Karpas-422 (cell line): ENCODE measurements at regions not wholly inside any gene's neighbourhood (a gene's known extent, or its start where the extent isn't known, plus 50 kb on each side); places are given as distances from the start of the nearest gene placed in this dataset.
"Not testable (repeated sequence)": the region's sequence is repeated elsewhere in the genome, so short reads cannot be mapped to it uniquely, and the experiment has no call there.

Experiments
- DNase-seq: peaks from one replicate; pipeline ENCODE4 v3.0.0-alpha.2; 2015
- H2AFZ ChIP-seq: fragments of 200-600 bp; sonication (generic); 2 replicates; pipeline ENCODE4 v1.6.1; 2014; ENCODE audit warnings: antibody characterized with exemption, low read length, mixed read lengths
- H3K27ac ChIP-seq: fragments of 200-600 bp; sonication (generic); 2 replicates; pipeline ENCODE4 v1.5.1; 2014; ENCODE audit warnings: mild to moderate bottlenecking, low read length, moderate library complexity
- H3K27me3 ChIP-seq: fragments of 200-600 bp; sonication (generic); 2 replicates; pipeline ENCODE4 v1.6.1; 2014; ENCODE audit warnings: low read length, mixed read lengths
- H3K36me3 ChIP-seq: fragments of 200-600 bp; sonication (generic); 2 replicates; pipeline ENCODE4 v1.6.1; 2014; ENCODE audit warnings: low read length, mixed read lengths; ENCODE audit not compliant: insufficient read depth
- H3K4me1 ChIP-seq: fragments of 200-600 bp; sonication (generic); 2 replicates; pipeline ENCODE4 v1.6.1; 2014; ENCODE audit warnings: mild to moderate bottlenecking, low read length, mixed read lengths
- H3K4me2 ChIP-seq: fragments of 200-600 bp; sonication (generic); 2 replicates; pipeline ENCODE4 v1.6.1; 2014; ENCODE audit warnings: low read length, low read depth, mild to moderate bottlenecking; ENCODE audit not compliant: poor library complexity, severe bottlenecking
- H3K4me3 ChIP-seq: fragments of 200-600 bp; sonication (generic); 2 replicates; pipeline ENCODE4 v1.5.1; 2014; ENCODE audit warnings: mild to moderate bottlenecking, antibody characterized with exemption, low read length, mixed read lengths
- H3K79me2 ChIP-seq: fragments of 200-600 bp; sonication (generic); 2 replicates; pipeline ENCODE4 v1.6.1; 2014; ENCODE audit warnings: mild to moderate bottlenecking, low read length, mixed read lengths
- H3K9ac ChIP-seq: fragments of 200-600 bp; sonication (generic); 2 replicates; pipeline ENCODE4 v1.6.0; 2014; ENCODE audit warnings: low read length
- H3K9me2 ChIP-seq: fragments of 200-600 bp; sonication (generic), shearing (Covaris generic); replicated peaks from 2 replicates; pipeline ENCODE4 v1.6.0; 2014; ENCODE audit warnings: mild to moderate bottlenecking, low read length, moderate library complexity; ENCODE audit not compliant: insufficient read depth
- H3K9me3 ChIP-seq: fragments of 300-700, 200-600 bp; sonication (generic); 2 replicates; pipeline ENCODE4 v1.6.1; 2014; ENCODE audit warnings: low read length, mixed read lengths
- H4K20me1 ChIP-seq: fragments of 200-600 bp; sonication (generic); 2 replicates; pipeline ENCODE4 v1.6.1; 2014; ENCODE audit warnings: mild to moderate bottlenecking, antibody characterized with exemption, low read length, low read depth; ENCODE audit not compliant: insufficient read depth

GRCh38 chr14:43784432-43784831, 722.7 kb downstream of the FSCB start:
- not testable (repeated sequence) for H3K4me1 ChIP-seq, H3K4me2 ChIP-seq

DNA sequence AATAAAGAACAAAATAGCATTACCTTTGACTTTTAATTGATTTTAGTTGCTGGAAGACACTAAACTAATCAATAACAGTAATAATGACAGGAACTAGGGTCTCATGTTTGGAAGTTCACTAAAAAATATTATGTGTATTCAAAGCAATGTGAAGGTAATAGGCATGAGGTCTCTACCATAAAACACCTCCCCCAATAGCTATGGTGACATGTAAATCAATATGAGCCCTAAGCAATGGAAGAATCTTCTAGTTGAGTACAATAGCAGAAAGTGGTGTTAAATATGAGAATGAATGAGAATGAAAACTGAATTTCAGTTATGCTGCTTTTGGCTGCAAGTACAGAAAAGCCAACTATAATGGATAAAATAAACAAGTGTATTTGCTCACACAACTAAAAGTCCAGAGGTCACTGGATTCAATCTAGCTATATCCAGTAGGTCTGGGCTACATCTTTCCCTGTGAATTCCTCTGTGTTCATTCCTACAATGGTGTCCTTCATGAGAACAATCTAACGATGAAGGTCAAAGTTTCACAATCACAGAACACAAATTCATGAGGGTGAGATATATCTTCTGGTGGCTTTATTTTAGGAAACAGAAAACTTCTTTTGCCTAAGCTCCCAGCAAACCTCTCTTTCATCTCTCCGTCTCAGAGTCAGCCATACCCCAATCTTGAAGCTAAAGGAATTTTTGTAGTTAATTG, 728.0 kb downstream of the FSCB start:
- peak overlapping the region; percentile 45 for H2AFZ ChIP-seq
- H3K4me1 ChIP-seq, result no peaks in the 10 kb centered on the region
- H3K9ac ChIP-seq, result no peak overlapping the region
- H3K36me3 ChIP-seq, result no peaks in the 10 kb centered on the region
- H3K4me2 ChIP-seq, result no peak overlapping the region
- no peaks in the 10 kb centered on the region for H4K20me1 ChIP-seq
- no peak overlapping the region for H3K4me3 ChIP-seq
- H3K27ac ChIP-seq, result no peak overlapping the region
- H3K27me3 ChIP-seq, result no peaks in the 10 kb centered on the region
- peaks cover 5% of the 10 kb centered on the region; the same call in 1 of the 2 replicates for H3K9me3 ChIP-seq
- H3K79me2 ChIP-seq, result no peaks in the 10 kb centered on the region
- DNase-seq, result no peak
- H3K9me2 ChIP-seq, result no peaks in the 10 kb centered on the region

More at GRCh38 chr14:43784432-43784831, 722.7 kb downstream of the FSCB start:
- not testable (repeated sequence) for DNase-seq, H3K79me2 ChIP-seq, H3K9me2 ChIP-seq, H3K4me3 ChIP-seq, H3K9ac ChIP-seq, H3K27ac ChIP-seq, H3K9me3 ChIP-seq, H3K27me3 ChIP-seq, H4K20me1 ChIP-seq, H2AFZ ChIP-seq, H3K36me3 ChIP-seq

- Histone ChIP-seq H2AFZ (peak overlapping the region; percentile 45), H3K36me3 (no peaks in the 10 kb centered on the region), H3K27me3 (no peaks in the 10 kb centered on the region), H3K27ac (no peak overlapping the region), H3K9me2 (no peaks in the 10 kb centered on the region), H3K4me2 (no peak overlapping the region), H3K4me1 (no peaks in the 10 kb centered on the region), H3K4me3 (no peak overlapping the region), H3K9ac (no peak overlapping the region), H4K20me1 (no peaks in the 10 kb centered on the region), H3K9me3 (peaks cover 6% of the 10 kb centered on the region; the same call in 1 of the 2 replicates), H3K79me2 (no peaks in the 10 kb centered on the region)
- DNase-seq, result no peak
These were observed 728.5 kb downstream of the FSCB start for GRCh38 chr14:43778570-43778936.

DNA sequence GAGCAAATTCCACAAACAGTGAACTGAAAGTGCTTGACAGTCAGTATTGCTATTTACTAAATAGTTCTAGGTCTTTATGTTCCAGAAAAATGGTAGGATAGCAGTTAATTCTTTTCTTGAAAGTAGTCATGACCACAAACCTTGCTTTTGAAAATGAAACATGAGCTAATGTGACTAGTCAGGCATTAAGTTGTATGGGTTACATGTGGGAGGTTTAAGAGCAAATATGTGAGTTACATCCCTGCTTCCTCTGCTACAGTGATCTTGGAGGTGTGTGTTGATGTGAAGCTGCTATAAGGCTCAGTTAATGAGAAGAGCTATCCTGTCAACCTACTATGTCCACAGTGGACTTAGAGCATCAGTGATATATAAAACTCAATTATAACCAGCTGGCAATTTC, 741.6 kb downstream of the FSCB start:
- Histone ChIP-seq H3K27ac (no peak overlapping the region), H2AFZ (peak overlapping the region; percentile 59), H3K4me3 (no peak overlapping the region)

DNA sequence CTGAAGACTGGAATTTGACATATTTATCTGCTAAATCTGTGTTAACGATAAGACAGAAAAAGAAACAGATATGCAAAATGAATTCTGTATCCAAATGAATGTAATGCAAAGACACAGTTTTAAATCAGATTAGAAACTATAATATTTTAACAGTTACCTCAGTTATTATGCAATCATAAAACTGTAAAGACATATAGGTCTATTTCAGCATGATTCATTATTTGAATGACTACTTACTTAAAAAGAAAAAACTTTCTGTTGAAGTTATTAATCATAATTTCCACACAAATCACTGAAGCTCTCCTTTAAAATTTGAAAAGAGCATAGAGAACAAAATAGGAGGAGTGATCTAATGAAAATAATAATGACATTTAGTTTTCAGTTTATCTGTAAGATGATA, 742.6 kb downstream of the FSCB start:
- no peak overlapping the region for H3K4me3 ChIP-seq
- H3K9me2 ChIP-seq, result no peaks in the 10 kb centered on the region
- H2AFZ ChIP-seq, result peak overlapping the region; percentile 11; the same call in 1 of the 2 replicates
- no peaks in the 10 kb centered on the region for H4K20me1 ChIP-seq
- DNase-seq, result no peak
- H3K4me1 ChIP-seq, result peaks cover 5% of the 10 kb centered on the region
- H3K79me2 ChIP-seq, result no peaks in the 10 kb centered on the region
- peaks cover 13% of the 10 kb centered on the region for H3K9me3 ChIP-seq
- H3K4me2 ChIP-seq, result no peak overlapping the region
- H3K36me3 ChIP-seq, result no peaks in the 10 kb centered on the region
- H3K9ac ChIP-seq, result no peak overlapping the region
- no peaks in the 10 kb centered on the region for H3K27me3 ChIP-seq
- no peak overlapping the region for H3K27ac ChIP-seq

More for the DNA sequence above, 741.6 kb downstream of the FSCB start:
- H3K9me2 ChIP-seq, result no peaks in the 10 kb centered on the region
- peaks cover 5% of the 10 kb centered on the region for H3K4me1 ChIP-seq
- H3K9me3 ChIP-seq, result peaks cover 14% of the 10 kb centered on the region
- H3K36me3 ChIP-seq, result no peaks in the 10 kb centered on the region
- H3K4me2 ChIP-seq, result no peak overlapping the region
- no peak overlapping the region for H3K9ac ChIP-seq
- H4K20me1 ChIP-seq, result no peaks in the 10 kb centered on the region
- no peaks in the 10 kb centered on the region for H3K79me2 ChIP-seq
- DNase-seq, result no peak
- H3K27me3 ChIP-seq, result no peaks in the 10 kb centered on the region

GRCh38 chr14:43755707-43756106, 751.4 kb downstream of the FSCB start:
- no peaks in the 10 kb centered on the region for H3K9me3 ChIP-seq

GRCh38 chr14:43754838-43755237, 752.2 kb downstream of the FSCB start:
- no peaks in the 10 kb centered on the region for H3K9me2 ChIP-seq
- H3K4me2 ChIP-seq, result no peak overlapping the region
- H3K27ac ChIP-seq, result no peak overlapping the region
- H3K27me3 ChIP-seq, result no peaks in the 10 kb centered on the region
- H3K9ac ChIP-seq, result no peak overlapping the region
- no peaks in the 10 kb centered on the region for H4K20me1 ChIP-seq
- no peak overlapping the region for H3K4me3 ChIP-seq
- H3K36me3 ChIP-seq, result no peaks in the 10 kb centered on the region
- no peaks in the 10 kb centered on the region for H3K9me3 ChIP-seq
- no peaks in the 10 kb centered on the region for H3K79me2 ChIP-seq
- no peak for DNase-seq
- peak overlapping the region; percentile 45 for H2AFZ ChIP-seq
- H3K4me1 ChIP-seq, result no peaks in the 10 kb centered on the region

More at GRCh38 chr14:43755707-43756106, 751.4 kb downstream of the FSCB start:
- Histone ChIP-seq H3K79me2 (no peaks in the 10 kb centered on the region), H3K4me2 (no peak overlapping the region), H3K9me2 (no peaks in the 10 kb centered on the region), H3K9ac (no peak overlapping the region), H4K20me1 (no peaks in the 10 kb centered on the region), H3K27ac (no peak overlapping the region), H3K4me1 (no peaks in the 10 kb centered on the region), H3K36me3 (no peaks in the 10 kb centered on the region), H2AFZ (peak overlapping the region; percentile 47; the same call in 1 of the 2 replicates), H3K27me3 (no peaks in the 10 kb centered on the region), H3K4me3 (no peak overlapping the region)
- no peak for DNase-seq

GRCh38 chr14:43745746-43746145, 761.3 kb downstream of the FSCB start:
- H3K27me3 ChIP-seq, result no peaks in the 10 kb centered on the region
- no peak for DNase-seq
- no peaks in the 10 kb centered on the region for H4K20me1 ChIP-seq

More at GRCh38 chr14:43745746-43746145, 761.3 kb downstream of the FSCB start:
- H3K9me2 ChIP-seq, result no peaks in the 10 kb centered on the region
- no peaks in the 10 kb centered on the region for H3K36me3 ChIP-seq
- no peaks in the 10 kb centered on the region for H3K4me1 ChIP-seq
- H2AFZ ChIP-seq, result peak overlapping the region; percentile 6
- H3K4me3 ChIP-seq, result no peak overlapping the region
- no peak overlapping the region for H3K9ac ChIP-seq
- no peak overlapping the region for H3K27ac ChIP-seq
- H3K9me3 ChIP-seq, result no peaks in the 10 kb centered on the region
- no peak overlapping the region for H3K4me2 ChIP-seq
- no peaks in the 10 kb centered on the region for H3K79me2 ChIP-seq
